K562 (cell line): ENCODE measurements at regions not wholly inside any gene's neighbourhood (a gene's known extent, or its start where the extent isn't known, plus 50 kb on each side); places are given as distances from the start of the nearest gene placed in this dataset.

Experiments
- ATAC-seq: fragments of 200-7000 bp; cut with Tn5 transposase; 3 replicates; pipeline ENCODE4 v1.9.1; 2020; ENCODE audit warnings: moderate library complexity
- BruUV-seq: library from RNA; stranded (reverse); fragments of 400-500 nt; replicated peaks from 2 replicates; lab custom pipeline; 2021; lab: Mats Ljungman, UMichigan
- CTCF ChIA-PET: fragments of 300-600 bp; formaldehyde crosslinking; extraction: SDS; loops from one replicate; lab custom pipeline; 2021; ENCODE audit warnings: low intra/inter-chr PET ratio; lab: Yijun Ruan, JAX
- POLR2A ChIA-PET: fragments of 300-600, 350-650 bp; sonication (Branson Sonifier 250); formaldehyde crosslinking; extraction: SDS; loops from one replicate; lab custom pipeline; 2021; ENCODE audit warnings: antibody characterized with exemption, inconsistent platforms; lab: Yijun Ruan, JAX
- DNase-seq, 4 experiments: peaks; one replicate each; pipeline versions ENCODE4 v3.0.0 to v3.0.0-alpha.2; 2011 to 2018; ENCODE audit warnings: low spot score in 3 of 4, mixed read lengths in 3 of 4; ENCODE audit errors: extremely low read depth in 1 of 4
- FAIRE-seq: peaks from 2 replicates; lab custom pipeline; 2011; peaks lifted over from hg19 to GRCh38; lab: Jason Lieb, UNC
- H2AFZ ChIP-seq: 2 replicates; pipeline ENCODE4 v1.6.0; 2011; ENCODE audit warnings: low read depth, low read length, control low read depth, inconsistent platforms
- H3K27ac ChIP-seq: fragments of 200-600 bp; 3 replicates; pipeline ENCODE4 v1.8.0; 2011; ENCODE audit warnings: low read depth, mild to moderate bottlenecking, control low read depth, inconsistent platforms, low read length, moderate library complexity, mixed read lengths; ENCODE audit errors: extremely low read depth
- H3K27me3 ChIP-seq, 2 experiments: fragments of 300-600 bp in 1 of 2; 2 replicates in 1 of 2; 3 replicates in 1 of 2; pipeline versions ENCODE4 v1.6.0 to v1.8.0; 2011; ENCODE audit warnings: inconsistent platforms in 2 of 2, low read length in 2 of 2, mild to moderate bottlenecking in 1 of 2, mixed read lengths in 1 of 2, moderate library complexity in 1 of 2; ENCODE audit not compliant: control insufficient read depth in 2 of 2, insufficient read depth in 2 of 2
- H3K36me3 ChIP-seq: fragments of 300-600 bp; 3 replicates; pipeline ENCODE4 v1.8.0; 2011; ENCODE audit warnings: mild to moderate bottlenecking, low read length, inconsistent platforms; ENCODE audit not compliant: control insufficient read depth, insufficient read depth
- H3K4me1 ChIP-seq, 2 experiments: fragments of 200-600 bp in 1 of 2; replicated peaks in 1 of 2; 2 replicates in 1 of 2; 3 replicates in 1 of 2; pipeline versions ENCODE4 v1.5.1 to v1.8.0; 2011; ENCODE audit warnings: inconsistent platforms in 2 of 2, low read length in 2 of 2, mild to moderate bottlenecking in 1 of 2, mixed read lengths in 1 of 2, moderate library complexity in 1 of 2; ENCODE audit not compliant: control insufficient read depth in 2 of 2, insufficient read depth in 2 of 2
- H3K4me2 ChIP-seq: 2 replicates; pipeline ENCODE4 v1.6.1; 2011; ENCODE audit warnings: low read length, control low read depth, inconsistent platforms, mixed read lengths; ENCODE audit not compliant: insufficient read depth
- H3K4me3 ChIP-seq: fragments of 200-600 bp; sonication (generic), shearing (Covaris generic); 2 replicates; pipeline ENCODE4 v1.5.1; 2016; ENCODE audit warnings: control low read depth, inconsistent platforms
- H3K79me2 ChIP-seq: fragments of 200-600 bp; 3 replicates; pipeline ENCODE4 v1.8.0; 2011; ENCODE audit warnings: low read length, inconsistent platforms; ENCODE audit not compliant: control insufficient read depth, insufficient read depth
- H3K9ac ChIP-seq, 2 experiments: 2 replicates each; pipeline versions ENCODE4 v1.6.0 to v1.6.1; 2011; ENCODE audit warnings: low read depth in 2 of 2, low read length in 2 of 2, control low read depth in 1 of 2, inconsistent platforms in 1 of 2, mild to moderate bottlenecking in 1 of 2, mixed read lengths in 1 of 2; ENCODE audit not compliant: insufficient read depth in 1 of 2
- H3K9me1 ChIP-seq: one replicate; pipeline ENCODE4 v1.6.0; 2011; ENCODE audit warnings: inconsistent platforms, mild to moderate bottlenecking, low read length, moderate library complexity; ENCODE audit not compliant: control insufficient read depth, insufficient read depth
- H3K9me3 ChIP-seq: replicated peaks from 2 replicates; pipeline ENCODE4 v1.5.1; 2011; ENCODE audit warnings: low read depth, low read length, inconsistent platforms; ENCODE audit not compliant: control insufficient read depth, insufficient read depth
- H4K20me1 ChIP-seq: replicated peaks from 2 replicates; pipeline ENCODE4 v1.6.1; 2011; ENCODE audit warnings: low read length, inconsistent platforms, mixed read lengths; ENCODE audit not compliant: control insufficient read depth, insufficient read depth
- DPF2 ChIP-seq: fragments of 450-650 bp; IDR thresholded peaks from 2 replicates; pipeline ENCODE4 v1.6.1; 2016
- RAD21 ChIP-seq, 2 experiments: fragments of 250-450 bp in 1 of 2; fragments of 450-650 bp in 1 of 2; sonication (Bioruptor Pico) in 1 of 2; formaldehyde crosslinking in 1 of 2; IDR thresholded peaks in 1 of 2; conservative IDR thresholded peaks in 1 of 2; 2 replicates each; pipeline versions ENCODE4 v1.4.0 to v1.8.0; 2020 to 2022; ENCODE audit warnings: mild to moderate bottlenecking in 2 of 2, moderate library complexity in 1 of 2
- ZNF77 ChIP-seq: fragments of 250-450 bp; sonication (Bioruptor Pico); IDR thresholded peaks from 2 replicates; pipeline ENCODE4 v1.5.0; 2020
- WGBS: fragments of 100-300 bp; shearing (Covaris generic); methylation state at CpG from one replicate; pipeline ENCODE4 v1.1.6; 2016; ENCODE audit warnings: low coverage, mixed read lengths; ENCODE audit not compliant: insufficient coverage; ENCODE audit errors: missing lambda C conversion rate; 5-methylcytosine and 5-hydroxymethylcytosine counted together
- in situ Hi-C: fragments of 300-500 bp; cut with MboI; formaldehyde crosslinking; loops from 4 replicates; pipeline ENCODE4 v1.15.0; 2018; ENCODE audit warnings: inconsistent platforms, mixed read lengths
- intact Hi-C: fragments of 100-400 bp; cut with micrococcal nuclease; formaldehyde crosslinking; loops from 2 replicates; pipeline ENCODE4 v1.14.2; 2022
- TF ChIP-seq, protein P1 (sequence below), 2 experiments: IDR thresholded peaks; 2 replicates each; pipeline ENCODE4 v1.6.1; 2012; ENCODE audit warnings: improper control_type of control experiment in 2 of 2, low read depth in 2 of 2, low read length in 2 of 2, borderline replicate concordance in 1 of 2

DNA sequence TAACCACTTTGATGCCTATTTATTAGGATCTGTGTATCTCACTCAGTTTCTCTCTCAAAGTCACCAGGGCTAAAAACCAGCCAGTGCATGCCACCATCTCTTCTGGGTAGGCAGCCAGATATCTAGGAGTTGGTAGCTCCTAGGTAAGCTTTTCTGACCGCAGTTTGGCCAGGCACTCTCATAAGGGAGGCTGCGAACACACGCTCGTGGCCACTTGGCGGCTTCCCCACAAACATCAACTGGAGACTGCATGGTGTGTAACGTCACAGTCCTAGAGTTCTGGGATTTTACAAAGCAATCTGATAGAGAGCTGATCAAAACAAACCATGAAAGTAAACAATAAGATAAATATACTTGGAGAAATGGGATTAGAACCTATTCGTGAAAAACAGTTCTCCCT, 424.3 kb upstream of the ACVR2A start:
- FAIRE-seq = no peak
- ChIA-PET POLR2A (no interaction called here), CTCF (no interaction called here)

GRCh38 chr2:147416099-147416498, 428.7 kb upstream of the ACVR2A start:
- Histone ChIP-seq H3K79me2 (no peaks in the 10 kb centered on the region), H3K4me1 (no peaks in the 10 kb centered on the region), H3K9ac (no peak overlapping the region), H3K9me1 (no peaks in the 10 kb centered on the region), H3K4me3 (no peak overlapping the region), H3K36me3 (no peaks in the 10 kb centered on the region), H3K4me2 (no peak overlapping the region), H3K9me3 (no peaks in the 10 kb centered on the region), H4K20me1 (no peaks in the 10 kb centered on the region), H3K27ac (no peak overlapping the region), H3K27me3 (no peaks in the 10 kb centered on the region), H2AFZ (no peak overlapping the region)
- no TSS peak for BruUV-seq
- CTCF ChIA-PET = no interaction called here
- in situ Hi-C loops = no loop called here
- FAIRE-seq (no peak), DNase-seq (no peak), ATAC-seq (no peak)
- WGBS = 2% methylated on average over 4 of the region's 4 CpGs
- intact Hi-C loops = no loop called here
- POLR2A ChIA-PET = no interaction called here
- no peak for TF ChIP-seq DPF2
- TF ChIP-seq ZNF77 = no peak
- no peak for TF ChIP-seq RAD21 (CRISPR knock-in tag; conservative IDR thresholded peaks at IDR 0.05 in 1 of 2, IDR thresholded peaks at IDR 0.05 in 1 of 2)

More for the DNA sequence above, 424.3 kb upstream of the ACVR2A start:
- Histone ChIP-seq H3K36me3 (no peaks in the 10 kb centered on the region), H4K20me1 (no peaks in the 10 kb centered on the region), H3K9me1 (no peaks in the 10 kb centered on the region), H3K4me2 (no peak overlapping the region)
- TF ChIP-seq, protein P1, sequence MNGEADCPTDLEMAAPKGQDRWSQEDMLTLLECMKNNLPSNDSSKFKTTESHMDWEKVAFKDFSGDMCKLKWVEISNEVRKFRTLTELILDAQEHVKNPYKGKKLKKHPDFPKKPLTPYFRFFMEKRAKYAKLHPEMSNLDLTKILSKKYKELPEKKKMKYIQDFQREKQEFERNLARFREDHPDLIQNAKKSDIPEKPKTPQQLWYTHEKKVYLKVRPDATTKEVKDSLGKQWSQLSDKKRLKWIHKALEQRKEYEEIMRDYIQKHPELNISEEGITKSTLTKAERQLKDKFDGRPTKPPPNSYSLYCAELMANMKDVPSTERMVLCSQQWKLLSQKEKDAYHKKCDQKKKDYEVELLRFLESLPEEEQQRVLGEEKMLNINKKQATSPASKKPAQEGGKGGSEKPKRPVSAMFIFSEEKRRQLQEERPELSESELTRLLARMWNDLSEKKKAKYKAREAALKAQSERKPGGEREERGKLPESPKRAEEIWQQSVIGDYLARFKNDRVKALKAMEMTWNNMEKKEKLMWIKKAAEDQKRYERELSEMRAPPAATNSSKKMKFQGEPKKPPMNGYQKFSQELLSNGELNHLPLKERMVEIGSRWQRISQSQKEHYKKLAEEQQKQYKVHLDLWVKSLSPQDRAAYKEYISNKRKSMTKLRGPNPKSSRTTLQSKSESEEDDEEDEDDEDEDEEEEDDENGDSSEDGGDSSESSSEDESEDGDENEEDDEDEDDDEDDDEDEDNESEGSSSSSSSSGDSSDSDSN (IDR thresholded peaks at IDR 0.05; ENCODE audit: borderline replicate concordance in 1 of 2, low read depth in 2 of 2, low read length in 2 of 2) = no peak
- TF ChIP-seq, all 486 proteins: peak for 0
- H3K9me3 ChIP-seq = no peaks in the 10 kb centered on the region
- H3K4me1 ChIP-seq = no peaks in the 10 kb centered on the region
- BruUV-seq = no TSS peak
- H3K79me2 ChIP-seq = no peaks in the 10 kb centered on the region
- DNase-seq = no peak
- WGBS = 2% methylated on average over 7 of the region's 7 CpGs
- H3K4me3 ChIP-seq = no peak overlapping the region
- no peak overlapping the region for H3K27ac ChIP-seq
- no peak overlapping the region for H3K9ac ChIP-seq
- ATAC-seq = no peak
- in situ Hi-C loops = no loop called here
- intact Hi-C loops = no loop called here
- H3K27me3 ChIP-seq = no peaks in the 10 kb centered on the region
- H2AFZ ChIP-seq = no peak overlapping the region
